HG02678 (cell line): ENCODE measurements at regions not wholly inside any gene's neighbourhood (a gene's known extent, or its start where the extent isn't known, plus 50 kb on each side); places are given as distances from the start of the nearest gene placed in this dataset.
"Not testable (repeated sequence)": the region's sequence is repeated elsewhere in the genome, so short reads cannot be mapped to it uniquely, and the experiment has no call there.

Source experiments
- ATAC-seq: cut with Tn5 transposase; IDR thresholded peaks from one replicate; pipeline ENCODE4 v1.9.1; 2021; ENCODE audit warnings: mild to moderate bottlenecking, moderate library complexity; ENCODE audit not compliant: unreplicated experiment

DNA sequence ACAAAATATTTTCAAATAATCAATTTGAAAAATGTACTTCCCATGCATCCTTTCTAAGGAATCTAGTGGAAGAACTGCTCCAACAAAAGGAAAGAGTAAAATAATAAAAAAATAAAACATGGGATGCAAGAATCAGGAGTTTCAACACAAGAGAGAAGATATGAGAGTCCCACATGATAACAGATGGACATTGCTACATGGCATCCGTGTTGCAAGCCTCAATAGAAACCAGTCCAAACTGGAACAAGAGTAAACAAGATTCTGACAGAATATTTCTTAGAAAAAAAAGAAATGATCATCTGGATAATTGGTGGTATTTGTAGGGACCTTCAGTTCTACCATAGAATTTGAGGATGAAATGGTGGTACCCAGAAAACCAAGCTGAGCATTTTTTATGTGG is 186.8 kb downstream of the FRK start:
- no peak for ATAC-seq

DNA sequence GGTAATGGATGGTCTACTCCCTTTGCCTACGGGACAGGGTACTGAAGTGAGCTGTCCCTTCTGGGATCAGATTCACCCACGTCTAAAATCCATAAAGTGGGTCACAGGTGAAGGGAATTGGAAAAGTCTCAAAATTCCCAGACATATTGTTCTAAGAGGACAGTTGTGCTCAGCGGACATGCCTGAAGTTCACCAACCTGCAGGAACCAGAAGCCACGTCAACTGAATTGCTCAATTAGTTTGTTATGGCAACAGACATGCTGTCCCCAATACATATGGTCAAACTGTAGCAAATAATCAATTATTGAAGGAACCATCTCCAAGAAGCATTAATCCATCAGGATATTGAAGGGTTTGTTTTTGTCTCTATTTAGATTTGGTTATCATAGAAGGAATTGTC is 190.2 kb downstream of the FRK start:
- no peak for ATAC-seq

DNA sequence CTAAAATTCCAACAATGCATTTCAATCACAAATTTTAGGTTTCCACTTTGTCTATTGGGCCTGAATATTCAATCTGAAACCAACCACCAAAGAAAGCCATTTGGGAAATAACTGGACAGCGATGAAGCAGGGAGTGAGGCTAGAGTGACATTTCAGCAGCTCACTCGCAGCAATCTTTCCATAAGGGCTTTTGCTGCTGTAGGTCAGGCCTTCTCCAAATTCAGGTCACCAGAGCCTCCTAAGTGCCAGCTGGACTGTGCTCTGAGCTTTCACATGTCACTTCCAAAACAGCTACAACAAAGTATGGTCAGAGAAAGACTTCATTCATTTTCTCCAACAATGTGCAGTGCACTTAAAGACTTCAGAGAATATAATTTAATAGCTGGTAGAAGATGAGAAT is 194.8 kb downstream of the FRK start:
- ATAC-seq = no peak

DNA sequence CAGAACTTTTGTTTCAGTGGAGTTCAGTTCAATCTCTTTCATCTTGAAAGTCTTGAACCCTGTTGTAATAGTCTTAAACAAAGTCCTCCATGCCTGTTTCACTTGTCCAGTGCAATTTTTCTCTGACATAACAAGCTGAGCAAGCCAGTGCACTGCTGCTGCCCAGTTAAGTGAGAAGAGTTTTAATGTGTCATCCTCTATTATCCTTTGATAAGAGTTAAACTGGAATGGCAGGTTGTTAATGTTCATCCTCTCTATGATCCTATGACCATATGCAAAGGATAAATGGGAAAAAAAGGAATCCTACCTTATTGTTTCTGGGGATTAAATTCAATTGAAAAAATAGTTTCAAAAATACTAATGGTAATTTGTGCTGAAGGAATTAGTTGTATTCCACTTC is 197.5 kb downstream of the FRK start:
- no peak for ATAC-seq

DNA sequence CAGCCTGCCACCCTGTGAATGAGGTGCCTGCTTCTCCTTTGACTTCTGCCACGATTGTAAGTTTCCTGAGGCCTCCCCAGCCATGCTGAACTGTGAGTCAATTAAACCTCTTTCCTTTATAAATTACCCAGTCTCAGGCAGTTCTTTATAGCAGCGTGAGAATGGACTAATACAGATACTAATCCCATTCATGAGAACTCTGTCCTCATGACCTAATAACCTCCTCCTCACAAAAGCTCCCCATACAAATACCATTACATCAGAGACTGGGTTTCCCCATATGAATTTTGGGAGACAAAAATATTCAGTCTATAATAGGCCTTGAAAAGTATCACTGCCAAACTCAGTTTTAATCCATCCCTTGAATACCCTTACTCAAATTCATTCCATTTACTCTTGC is 199.0 kb downstream of the FRK start:
- ATAC-seq = not testable (repeated sequence)

DNA sequence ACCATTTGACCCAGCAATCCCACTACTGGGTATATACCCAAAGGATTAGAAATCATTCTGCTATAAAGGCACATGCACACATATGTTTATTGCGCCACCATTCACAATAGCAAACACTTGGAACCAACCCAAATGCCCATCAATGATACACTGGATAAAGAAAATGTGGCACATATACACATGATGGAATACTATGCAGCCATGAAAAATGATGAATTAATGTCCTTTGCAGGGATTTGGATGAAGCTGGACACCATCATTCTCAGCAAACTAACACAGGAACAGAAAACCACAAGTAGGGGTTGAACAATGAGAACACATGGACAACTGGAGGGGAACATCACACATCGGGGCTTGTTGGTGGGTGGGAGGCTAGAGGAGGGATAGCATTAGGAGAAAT is 201.1 kb downstream of the FRK start:
- not testable (repeated sequence) for ATAC-seq

DNA sequence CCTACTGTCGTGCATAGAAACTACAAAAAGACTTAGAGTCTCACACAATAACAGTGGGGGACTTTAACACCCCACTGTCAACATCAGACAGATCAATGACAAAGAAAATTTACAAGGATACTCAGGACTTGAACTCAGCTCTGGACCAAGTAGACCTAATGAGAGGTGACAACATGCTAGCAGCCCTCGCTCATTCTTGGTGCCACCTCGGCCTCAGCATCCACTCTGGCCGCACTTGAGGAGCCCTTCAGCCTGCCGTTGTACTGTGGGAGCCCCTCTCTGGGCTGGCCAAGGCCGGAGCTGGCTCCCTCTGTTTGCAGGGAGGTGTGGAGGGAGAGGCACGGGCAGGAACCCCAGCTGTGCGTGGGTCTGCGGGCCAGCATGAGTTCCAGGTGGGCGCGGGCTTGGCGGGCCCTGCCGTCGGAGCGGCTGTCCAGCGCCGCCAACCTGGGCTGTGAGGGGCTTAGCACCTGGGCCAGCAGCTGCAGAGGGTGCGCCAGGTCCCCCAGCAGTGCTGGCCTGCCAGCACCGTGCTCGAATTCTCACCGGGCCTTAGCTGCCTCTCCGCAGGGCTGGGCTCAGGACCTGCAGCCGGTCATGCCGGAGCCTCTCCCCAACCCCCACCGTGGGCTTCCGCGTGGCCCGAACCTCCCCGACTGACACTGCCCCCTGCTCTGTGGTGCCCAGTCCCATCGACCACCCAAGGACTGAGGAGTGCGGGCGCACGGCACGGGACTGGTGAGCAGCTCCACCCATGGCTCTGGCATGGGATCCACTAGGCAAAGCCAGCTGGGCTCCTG is 205.6 kb downstream of the FRK start:
- ATAC-seq = no peak

DNA sequence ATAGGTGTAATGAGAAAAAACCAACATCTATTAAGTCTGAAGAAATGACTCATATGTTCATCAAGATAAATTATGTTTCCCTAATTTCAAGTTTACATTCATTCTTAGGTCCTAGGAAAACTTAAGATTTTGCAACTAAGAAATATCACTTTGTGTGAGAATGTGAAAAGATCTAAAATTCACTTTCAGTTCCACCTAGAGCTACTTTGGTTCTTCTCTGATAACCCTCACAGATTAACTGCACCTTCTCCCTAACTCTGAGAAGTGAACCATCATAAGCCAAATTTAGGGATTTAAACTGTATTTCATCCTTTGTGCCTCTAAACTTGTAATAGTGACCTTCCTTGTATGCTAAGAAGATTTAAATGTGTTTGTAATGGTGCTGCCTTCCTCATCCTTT is 213.0 kb downstream of the FRK start:
- ATAC-seq = no peak

DNA sequence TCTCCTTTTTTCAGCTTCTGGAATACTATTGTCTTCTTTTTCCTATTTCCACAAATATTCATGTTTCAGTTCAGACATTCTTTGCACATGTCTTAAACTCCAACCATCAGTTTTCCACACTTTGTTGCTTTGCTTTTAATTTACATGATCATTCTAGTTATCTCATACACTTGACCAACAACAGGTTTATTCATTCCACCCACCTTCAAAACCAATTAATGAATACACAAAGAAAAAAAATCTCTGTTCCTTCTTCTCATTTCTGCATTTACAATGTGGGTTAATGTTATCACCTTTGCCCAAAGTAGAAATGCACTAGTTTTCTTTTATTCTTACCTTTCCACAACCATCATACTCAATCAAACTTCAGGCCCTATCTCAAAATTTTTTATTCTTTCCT is 216.7 kb downstream of the FRK start:
- ATAC-seq = no peak

DNA sequence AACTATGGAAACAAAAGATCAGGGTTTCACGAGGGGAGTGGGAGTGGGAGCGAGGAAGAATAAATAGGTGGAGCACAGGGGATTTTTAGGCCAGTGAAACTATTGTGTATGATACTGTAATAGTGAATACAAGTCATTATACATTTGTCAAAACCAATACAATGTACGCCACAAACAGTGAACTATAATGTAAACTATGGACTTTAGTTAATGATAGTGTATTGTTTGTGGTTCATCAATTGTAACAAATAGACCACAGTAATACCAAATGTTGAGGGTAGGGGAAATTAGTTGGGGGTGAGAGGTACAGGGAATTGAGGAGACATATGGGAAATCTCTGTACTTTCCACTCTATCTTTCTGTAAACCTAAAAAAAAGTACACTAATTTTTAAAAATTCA is 218.4 kb downstream of the FRK start:
- no peak for ATAC-seq

DNA sequence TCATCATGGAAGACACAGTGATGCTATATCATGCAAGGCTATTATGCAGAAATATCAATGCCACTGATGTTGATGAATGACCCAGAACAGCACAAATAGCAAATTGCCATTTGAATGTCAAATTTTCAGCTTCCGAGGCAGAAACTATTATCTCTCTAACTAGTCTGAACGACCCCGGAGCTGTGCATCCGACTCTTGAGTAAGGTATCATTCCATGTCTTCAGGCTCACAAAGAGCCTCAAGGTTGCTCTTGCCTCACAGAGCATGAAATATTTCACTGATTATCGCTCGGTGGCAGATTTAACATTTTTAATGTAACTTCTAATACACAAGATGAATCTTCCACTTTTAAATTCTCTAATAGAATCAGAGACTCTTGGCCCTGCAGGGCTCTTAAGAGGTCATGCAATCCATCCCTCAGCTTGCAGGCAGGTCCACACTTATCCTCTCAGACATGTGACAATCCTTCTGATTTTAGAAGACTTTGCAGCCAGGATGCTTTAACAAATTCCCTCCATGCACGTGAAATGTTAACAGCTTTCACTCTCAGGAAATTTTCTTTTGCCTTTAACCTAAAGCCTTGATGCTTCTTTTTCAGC is 221.0 kb downstream of the FRK start:
- ATAC-seq = no peak

DNA sequence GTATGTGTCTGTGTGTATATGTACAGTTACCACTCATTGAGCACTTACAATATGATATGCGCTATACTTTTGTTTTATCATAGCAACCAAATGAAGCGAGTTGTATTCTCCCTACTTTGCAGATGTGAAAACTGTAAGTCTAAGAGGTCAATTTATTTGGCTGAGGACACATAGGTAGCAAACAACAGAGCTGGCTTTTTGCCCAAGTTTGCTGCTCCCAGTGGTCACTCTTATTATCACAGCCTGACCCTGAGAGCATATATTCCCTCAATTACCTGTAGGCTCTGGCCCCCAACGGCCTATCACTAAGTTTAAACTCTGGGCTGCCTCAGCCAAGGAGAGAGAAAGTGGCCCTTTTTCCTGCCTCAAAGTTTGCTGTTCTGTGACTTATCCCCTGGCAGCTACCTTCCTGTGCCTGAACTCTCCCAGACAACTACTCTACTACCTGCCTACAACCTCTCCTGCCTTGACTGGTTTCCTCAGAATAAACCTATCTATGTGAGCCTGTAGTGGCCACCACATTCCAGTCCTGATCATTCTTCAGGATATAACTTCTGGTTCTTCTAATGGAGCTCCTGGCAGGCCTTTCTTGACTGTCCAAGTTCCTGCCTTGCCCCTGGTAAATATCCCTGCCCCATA is 221.8 kb downstream of the FRK start:
- ATAC-seq = peak; percentile 88

DNA sequence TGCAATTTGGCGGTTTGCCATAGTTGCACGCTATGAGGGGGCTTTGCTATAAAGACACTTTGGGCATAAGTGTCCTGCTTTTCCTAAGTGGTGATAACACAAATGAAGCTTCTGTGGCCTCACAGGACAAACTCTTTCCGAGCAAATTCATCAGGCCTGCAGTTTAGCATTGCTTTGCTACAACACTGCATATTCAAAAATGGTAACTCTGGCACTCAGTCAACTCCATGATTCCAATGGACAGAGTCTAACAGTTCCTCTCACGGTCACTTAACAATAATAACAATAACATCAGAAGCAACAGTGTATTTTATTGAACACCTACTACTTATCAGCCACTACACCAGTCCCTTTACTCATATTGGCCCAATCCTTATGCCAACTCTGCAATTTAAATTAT is 222.5 kb downstream of the FRK start:
- ATAC-seq = no peak

DNA sequence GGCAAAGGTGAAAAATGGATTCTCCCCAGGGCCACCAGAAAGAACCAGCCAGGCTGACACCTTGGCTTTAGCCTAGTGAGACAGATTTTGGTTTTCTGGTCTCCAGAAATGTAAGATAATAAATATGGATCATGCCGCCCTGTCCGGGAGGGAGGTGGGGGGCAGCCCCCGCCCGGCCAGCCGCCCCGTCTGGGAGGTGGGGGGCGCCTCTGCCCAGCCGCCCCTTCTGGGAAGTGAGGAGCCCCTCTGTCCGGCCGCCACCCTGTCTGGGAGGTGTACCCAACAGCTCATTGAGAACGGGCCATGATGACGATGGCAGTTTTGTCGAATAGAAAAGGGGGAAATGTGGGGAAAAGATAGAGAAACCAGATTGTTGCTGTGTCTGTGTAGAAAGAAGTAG is 224.3 kb downstream of the FRK start:
- not testable (repeated sequence) for ATAC-seq

DNA sequence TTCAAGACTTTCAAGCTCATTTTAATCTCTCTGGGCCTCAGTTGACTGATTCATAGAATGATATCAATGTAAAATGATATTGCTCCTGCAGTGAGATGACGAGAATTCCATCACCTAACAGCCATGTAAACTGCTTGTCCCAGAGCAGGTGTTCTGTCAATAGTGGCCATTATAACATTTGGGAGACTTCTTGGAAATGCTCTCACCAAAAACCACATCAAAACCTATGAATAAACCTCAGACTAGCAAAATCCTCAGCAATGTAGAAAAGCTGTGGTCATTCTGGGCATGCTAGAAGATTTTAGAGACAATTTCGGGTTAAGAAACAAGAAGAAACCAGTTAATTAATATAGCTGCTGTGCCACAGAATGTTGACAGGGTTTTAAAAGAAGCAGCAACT is 225.4 kb downstream of the FRK start:
- no peak for ATAC-seq

DNA sequence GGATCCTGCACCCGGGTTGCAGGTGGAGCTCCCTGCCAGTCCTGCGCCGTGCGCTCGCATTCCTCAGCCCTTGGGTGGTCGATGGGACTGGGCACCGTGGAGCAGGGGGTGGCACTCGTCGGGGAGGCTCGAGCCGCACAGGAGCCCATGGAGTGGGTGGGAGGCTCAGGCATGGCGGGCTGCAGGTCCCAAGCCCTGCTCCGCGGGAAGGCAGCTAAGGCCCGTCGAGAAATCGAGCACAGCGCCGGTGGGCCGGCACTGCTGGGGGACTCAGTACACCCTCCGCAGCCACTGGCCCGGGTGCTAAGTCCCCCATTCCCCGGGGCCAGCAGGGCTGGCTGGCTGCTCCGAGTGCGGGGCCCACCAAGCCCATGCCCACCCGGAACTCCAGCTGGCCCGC is 226.1 kb downstream of the FRK start:
- not testable (repeated sequence) for ATAC-seq

DNA sequence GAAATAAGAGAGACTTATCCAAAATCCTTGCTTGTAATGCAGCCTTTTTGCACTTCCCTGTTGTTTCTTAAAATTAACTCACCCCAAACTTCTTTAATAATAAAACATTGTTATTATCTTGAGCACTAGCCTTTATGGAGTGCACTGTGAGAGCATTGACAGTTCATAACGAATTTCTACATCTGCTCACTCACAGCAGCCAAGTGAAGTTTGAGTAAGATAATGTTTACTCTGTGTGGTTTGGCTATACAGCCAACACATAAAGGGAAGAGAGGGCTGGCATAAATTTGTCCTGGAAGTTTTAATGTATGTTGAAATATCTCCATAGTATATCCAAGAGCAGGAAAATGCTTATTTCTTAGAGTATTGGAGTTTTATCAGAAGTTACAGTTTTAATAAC is 227.9 kb downstream of the FRK start:
- ATAC-seq = no peak

DNA sequence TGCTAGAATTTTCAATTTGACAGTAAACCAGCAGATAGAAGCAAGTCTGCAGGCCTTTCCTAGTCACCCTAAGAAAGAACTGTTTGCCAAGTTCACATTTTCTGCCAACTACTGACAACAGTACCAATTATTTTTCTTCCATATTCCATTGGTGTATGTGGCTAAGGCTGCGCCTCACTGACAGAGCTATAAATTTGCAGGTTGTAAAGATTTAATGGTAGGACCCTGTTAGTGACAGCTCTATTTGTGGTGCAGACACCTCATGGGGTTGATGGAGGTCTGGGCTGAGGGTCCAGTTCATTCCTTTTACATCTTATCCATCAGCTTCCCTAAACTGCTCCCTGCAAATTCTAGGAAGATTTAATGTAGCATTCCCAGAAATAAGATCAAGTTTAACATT is 228.5 kb downstream of the FRK start:
- ATAC-seq = no peak

DNA sequence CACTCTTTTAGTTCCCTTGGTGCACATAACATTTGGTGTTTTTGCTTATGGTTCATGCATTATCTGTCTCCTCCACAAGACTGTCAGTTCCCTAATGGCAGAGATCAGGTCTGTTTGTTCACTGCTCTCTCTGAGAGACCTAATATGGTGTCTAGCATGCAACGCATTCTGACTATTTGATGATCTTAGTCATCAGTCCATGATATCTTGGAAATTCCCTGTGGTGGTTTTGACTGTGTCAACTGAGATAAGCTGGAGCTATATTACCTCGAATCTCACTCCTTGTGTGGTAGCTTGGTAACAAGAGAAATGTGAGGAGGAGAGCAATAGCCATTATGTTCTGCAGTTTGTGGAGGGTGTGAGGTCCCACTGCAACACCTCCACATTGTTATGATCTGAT is 229.8 kb downstream of the FRK start:
- no peak for ATAC-seq

DNA sequence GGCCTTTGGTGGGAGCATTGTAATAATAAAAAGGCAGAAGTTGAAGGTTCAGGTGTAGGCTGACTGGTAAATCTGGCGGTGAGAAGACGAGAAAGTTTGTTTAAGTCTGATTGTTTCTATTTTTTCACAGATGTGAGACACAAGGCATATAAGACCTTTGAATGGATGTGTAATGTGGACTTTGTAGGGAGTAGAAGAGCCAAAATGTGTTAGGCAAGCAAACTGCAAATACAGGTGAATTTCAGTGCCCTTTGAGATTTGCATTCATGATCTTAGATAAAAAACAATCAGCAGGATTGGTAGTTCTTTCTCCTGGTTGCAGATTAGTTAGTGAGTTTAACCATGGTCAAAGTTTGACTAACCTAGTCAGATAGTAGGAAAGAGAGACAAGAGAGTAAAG is 238.9 kb downstream of the FRK start:
- no peak for ATAC-seq

DNA sequence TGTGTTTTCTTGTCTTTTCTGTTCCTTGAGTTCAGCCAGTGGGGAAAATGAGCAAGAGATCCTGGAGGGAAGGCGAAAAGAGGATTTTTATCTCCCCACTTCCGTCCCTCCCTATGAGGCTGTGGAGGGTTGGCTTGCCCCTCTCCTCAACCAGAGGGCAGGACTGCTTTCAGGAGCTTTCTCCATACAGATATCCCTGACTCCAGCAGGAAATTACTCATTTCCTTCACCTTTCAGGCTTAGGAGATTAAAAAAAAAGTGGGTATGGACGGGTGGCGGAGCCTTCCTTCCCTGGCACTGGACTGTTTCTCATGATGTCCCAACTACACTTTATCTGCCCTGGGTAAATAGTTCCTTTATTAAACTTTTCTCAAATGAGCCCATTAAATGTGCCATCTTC is 241.2 kb downstream of the FRK start:
- ATAC-seq = no peak

DNA sequence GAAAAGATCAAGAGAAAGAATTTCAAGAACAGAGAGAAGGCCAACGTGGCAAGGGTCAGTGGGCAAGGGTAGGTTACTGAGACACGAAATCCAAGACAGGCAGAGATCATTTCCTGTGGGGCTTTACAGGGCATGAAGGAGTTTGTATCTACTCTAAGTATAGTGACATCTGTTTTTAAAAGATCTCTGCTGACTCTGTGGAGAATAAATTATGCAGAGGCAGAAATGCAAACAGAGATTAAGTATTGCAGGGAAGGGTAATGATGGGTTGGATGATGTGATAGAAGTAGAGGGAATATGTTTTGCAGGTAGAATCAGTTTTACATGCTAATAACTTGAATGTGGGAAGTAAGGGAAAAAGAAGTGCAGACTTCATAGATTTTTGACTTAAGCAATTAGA is 243.5 kb downstream of the FRK start:
- no peak for ATAC-seq
